Head of caudate nucleus (tissue), 42 donors: ENCODE measurements at regions not wholly inside any gene's neighbourhood (a gene's known extent, or its start where the extent isn't known, plus 50 kb on each side); places are given as distances from the start of the nearest gene placed in this dataset.

ENCODE experiments used
- DNase-seq, 42 donors: peaks; one replicate each; pipeline versions ENCODE4 v3.0.0 to v3.0.0-alpha.2; 2020 to 2021; ENCODE audit warnings: mixed read lengths in 7 of 42
- intact Hi-C: fragments of 100-400 bp; cut with DNase I; formaldehyde crosslinking; loops from one replicate; pipeline ENCODE4 v1.15.0; 2022

GRCh38 chr9:69955536-69956355 is 87.9 kb upstream of the MAMDC2 start:
- intact Hi-C loops, result no loop called here
- DNase-seq, result no peak

DNA sequence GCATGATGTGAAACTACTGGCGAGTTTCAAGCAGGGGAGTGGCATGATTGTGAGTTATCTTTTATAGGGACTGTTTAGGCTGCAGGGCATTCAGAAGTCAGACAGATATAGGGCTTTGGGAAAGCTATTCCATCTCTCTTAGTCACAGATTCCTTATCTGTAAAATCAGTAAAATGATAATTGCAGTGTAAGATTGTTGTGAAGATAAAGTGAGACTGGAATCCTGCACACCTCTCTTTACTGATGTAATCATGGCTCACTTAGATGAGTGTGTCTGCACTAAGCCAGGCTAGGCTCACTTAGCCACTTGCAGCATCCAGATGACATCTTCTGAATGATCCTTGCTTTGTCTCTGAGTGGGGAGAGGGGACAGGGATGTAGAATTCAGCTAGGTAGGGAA is 81.8 kb upstream of the MAMDC2 start:
- DNase-seq, result no peak
- intact Hi-C loops, result no loop called here

- intact Hi-C loops, result no loop called here
- DNase-seq, result no peak
Observed at GRCh38 chr9:69963803-69964202, 79.8 kb upstream of the MAMDC2 start.

DNA sequence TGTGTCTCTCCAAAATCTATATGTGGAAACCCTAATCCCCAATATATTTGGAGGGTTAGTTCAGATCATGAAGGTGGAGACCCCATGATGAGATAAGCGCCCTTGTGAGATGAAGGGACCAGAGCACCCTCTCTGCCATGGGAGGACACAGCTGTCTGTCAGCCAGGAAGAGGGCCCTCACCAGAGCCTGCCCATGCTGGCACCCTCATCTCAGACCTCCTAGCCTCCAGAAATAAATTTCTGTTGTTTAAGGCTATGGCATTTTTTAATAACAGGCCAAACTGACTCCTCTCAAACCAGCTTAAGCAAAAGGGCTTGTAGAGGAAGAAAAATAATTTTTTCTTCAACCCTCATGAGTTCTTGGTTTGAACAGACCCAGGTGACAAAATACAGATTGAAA is 79.2 kb upstream of the MAMDC2 start:
- DNase-seq, result no peak
- intact Hi-C loops, result no loop called here

DNA sequence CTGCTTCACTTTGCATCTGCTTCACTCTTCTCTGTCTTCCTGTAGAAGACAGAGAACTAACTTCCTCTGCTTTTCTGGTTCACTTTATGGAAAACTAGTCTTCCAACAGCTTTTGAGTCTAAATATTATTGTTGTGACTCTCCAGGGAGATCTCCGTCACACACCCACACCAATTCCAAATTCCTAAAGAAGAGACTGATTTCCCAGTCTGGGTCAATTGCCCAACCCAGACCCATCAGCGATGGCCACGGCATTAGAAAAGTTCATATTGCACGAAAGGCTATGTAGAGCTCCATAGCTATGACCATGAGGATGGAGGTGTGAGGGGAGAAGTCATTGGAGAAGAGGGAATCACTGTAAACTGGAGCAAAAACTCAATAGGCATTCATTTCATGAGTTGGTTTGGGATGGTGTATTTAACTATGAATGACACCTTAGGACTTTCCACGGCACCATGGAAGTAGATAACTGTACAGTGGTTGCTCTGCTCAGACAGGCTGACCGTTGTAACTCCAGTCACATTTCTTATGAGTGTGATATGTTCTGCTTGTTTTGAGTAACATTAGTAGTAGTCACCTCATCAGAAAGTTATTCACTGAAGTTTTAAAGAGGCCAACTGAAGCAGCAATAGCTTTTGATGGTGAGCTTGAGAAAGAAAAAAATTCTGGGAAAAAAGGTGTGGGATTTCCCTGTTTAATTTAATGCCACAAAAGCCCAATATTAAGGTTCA is 78.1 kb upstream of the MAMDC2 start:
- DNase-seq, result no peak
- intact Hi-C loops, result no loop called here

- intact Hi-C loops, result no loop called here
- no peak for DNase-seq
Observed at GRCh38 chr9:69967344-69967743, 76.3 kb upstream of the MAMDC2 start.

DNA sequence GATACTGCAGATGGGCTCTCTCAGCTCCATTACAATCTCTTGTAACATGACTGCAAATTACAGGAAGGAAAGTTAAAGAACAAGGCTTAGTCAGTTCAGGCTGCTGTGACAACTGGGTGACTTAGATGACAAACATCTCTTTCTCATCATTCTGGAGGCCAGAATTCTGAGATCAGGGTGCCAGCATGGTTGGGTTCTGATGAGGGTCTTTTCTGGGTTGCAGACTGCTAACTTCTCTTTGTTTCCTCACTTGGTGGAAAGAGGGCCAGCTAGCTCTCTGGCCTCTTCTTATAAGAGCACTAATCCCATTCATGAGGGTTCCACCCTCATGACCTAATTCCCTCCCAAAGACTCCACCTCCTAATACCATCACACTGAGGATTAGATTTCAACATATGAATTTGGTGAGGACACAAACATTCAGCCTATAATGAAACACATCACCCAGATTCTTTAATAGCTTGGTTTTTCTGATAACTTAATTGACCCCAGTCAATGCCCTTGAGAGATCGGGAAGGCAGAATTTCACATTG is 73.6 kb upstream of the MAMDC2 start:
- intact Hi-C loops, result loop anchor here (5.0 kb wide), 1 partner anchor 632 kb away; no protein-coding TSS in a partner anchor
- DNase-seq, result no peak

- peak; percentile 27 to 87 (median 76) for DNase-seq
- intact Hi-C loops, result loop anchor here (5.0 kb wide), 1 partner anchor 630 kb away; no protein-coding TSS in a partner anchor
Observed at GRCh38 chr9:69971643-69972449, 71.8 kb upstream of the MAMDC2 start.

DNA sequence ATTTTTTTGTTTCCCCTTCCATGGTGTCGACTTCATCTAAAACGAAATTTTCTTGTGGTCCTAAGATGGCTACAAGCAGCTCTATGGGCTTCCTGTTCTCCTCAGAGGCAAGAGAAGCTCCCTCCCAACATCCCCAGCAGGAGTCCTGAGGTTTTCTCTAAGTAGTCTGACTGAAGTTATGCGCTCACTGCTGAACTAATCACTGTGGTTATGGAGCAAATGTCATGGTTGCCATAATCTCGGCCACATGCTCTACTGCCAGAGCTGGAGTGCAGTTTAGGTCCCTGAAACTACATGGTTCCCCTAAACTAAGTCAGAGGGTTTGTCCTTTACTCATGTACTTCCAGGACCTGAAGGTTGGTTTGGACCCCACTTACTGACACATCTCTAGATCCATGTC is 68.0 kb upstream of the MAMDC2 start:
- intact Hi-C loops, result loop anchor here (5.0 kb wide), 1 partner anchor 137 kb away; no protein-coding TSS in a partner anchor
- no peak for DNase-seq

DNA sequence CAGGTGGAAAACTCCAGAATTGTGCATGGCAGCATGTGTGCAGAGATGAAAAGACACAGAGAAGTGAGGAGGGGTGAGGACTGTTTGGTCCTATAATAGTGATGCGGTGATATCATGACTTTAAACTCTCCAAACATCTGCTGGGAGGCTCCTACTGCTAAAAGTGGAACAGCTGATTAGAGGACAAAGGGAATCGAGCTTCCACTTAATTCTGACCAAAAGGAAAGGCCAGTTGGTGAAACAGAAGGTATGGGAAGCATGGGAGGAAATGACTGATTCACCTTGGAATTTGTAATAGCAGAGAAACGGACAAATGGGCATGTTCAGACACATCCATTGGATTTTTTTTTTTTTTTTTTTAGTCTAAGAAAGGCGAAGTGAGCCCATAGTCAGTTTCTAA is 67.5 kb upstream of the MAMDC2 start:
- intact Hi-C loops, result loop anchor here (5.0 kb wide), 1 partner anchor 136 kb away; no protein-coding TSS in a partner anchor
- DNase-seq, result no peak

DNA sequence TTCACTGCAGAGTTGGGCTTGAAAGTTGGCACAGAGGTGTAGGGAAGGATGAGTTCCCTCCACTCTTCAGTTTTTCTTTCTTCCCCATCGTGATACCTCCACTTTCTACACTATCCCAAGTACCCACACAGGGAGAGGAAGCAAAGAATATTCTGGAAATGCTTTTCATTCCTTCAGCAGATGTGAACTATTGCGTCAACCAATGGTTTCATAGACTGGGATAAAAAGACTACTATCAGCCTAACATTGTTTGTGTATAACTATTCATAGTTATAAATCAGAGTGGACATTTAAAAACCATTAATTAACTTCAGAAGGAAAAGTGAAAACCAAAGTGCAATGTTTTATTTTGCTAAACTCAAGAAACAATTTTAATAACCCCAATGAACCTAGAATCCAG is 63.6 kb upstream of the MAMDC2 start:
- intact Hi-C loops, result no loop called here

GRCh38 chr9:69980591-69980990 is 63.1 kb upstream of the MAMDC2 start:
- DNase-seq, result no peak
- intact Hi-C loops, result no loop called here

More for the DNA sequence above, 63.6 kb upstream of the MAMDC2 start:
- DNase-seq, result no peak

GRCh38 chr9:69981686-69982445 is 61.8 kb upstream of the MAMDC2 start:
- intact Hi-C loops, result no loop called here

DNA sequence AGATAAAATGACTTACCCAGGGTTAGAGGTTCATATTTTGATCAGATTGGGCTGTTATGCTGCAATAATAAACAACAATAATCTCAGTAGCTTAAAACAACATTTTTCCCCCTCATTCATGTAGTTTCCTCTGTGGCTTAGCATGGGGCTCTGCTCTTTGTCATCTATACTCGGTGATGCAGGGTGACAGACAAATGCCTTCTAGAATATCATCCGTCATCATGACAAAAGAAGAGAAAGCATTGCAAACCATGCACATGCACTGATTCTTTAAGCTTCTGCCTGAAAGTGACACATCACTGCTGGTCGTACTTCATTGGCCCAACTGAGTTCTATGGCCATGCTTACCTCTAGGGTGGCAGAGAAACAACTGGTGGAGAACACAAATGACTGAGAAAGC is 58.8 kb upstream of the MAMDC2 start:
- no peak for DNase-seq
- intact Hi-C loops, result no loop called here

More at GRCh38 chr9:69981686-69982445, 61.8 kb upstream of the MAMDC2 start:
- DNase-seq, result no peak

DNA sequence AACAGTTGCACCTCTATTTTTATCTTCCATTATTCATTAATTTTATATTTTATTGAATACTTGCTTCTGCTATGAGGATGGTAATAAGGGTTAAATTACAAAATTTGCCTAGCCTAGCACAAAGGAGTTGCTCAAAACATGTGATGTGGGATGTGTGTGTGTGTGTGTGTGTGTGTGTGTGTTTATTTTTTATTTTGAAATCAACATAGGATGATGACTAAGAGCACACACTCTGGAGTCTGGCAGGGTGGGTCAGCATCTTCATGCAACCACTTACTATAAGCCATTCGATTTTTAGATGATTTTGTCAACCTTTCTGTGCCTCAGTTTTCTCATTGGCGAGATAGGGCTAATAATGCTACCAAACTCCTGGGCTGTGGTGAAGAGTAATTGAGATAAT is 57.7 kb upstream of the MAMDC2 start:
- no peak for DNase-seq
- intact Hi-C loops, result no loop called here

DNA sequence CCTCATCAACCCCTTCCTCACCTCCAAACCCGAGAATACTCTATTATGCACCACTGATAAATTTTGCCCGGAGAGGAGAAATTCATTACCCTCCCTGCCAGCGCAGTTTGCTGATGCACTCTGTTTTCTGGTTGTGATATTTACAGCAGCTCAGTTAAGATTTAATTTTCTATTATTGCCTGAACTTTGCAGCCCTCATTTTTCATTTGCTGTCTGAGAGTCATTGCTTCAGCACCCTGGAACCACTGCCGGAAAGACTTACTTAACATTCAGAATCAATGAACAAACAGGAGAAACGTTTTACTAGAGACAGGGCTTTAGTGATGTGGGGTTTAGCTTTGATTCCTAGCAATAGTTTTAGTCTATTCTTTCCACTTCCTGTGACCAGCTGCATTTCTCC is 56.7 kb upstream of the MAMDC2 start:
- intact Hi-C loops, result no loop called here
- no peak for DNase-seq

- DNase-seq, result no peak
Observed at GRCh38 chr9:69987457-69987856, 56.2 kb upstream of the MAMDC2 start.

DNA sequence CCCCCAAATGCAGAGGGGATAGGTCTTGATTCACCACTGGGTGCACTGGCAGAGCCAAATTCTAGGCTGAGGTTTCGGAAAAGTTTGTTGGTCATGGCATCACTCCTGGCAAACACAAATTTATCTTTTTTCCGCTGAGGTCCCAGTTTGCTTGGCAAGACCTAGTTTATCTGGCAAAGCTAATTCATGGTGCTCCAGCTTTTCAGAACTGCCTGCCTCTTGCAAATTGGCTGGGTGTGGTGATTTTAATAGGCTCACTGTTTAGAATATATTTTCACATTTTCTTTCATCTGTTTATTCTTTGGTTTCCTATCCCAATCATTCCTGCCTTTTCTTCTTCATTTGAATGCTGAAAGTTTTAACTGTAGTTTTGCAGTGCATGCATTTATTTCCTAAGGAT is 50.5 kb upstream of the MAMDC2 start:
- intact Hi-C loops, result no loop called here
- DNase-seq, result peak in 1 of 42 donors; percentile 4

More at GRCh38 chr9:69987457-69987856, 56.2 kb upstream of the MAMDC2 start:
- intact Hi-C loops, result no loop called here
